ENCODE measurements at regions not wholly inside any gene's neighbourhood (a gene's known extent, or its start where the extent isn't known, plus 50 kb on each side); places are given as distances from the start of the nearest gene placed in this dataset.

DNA sequence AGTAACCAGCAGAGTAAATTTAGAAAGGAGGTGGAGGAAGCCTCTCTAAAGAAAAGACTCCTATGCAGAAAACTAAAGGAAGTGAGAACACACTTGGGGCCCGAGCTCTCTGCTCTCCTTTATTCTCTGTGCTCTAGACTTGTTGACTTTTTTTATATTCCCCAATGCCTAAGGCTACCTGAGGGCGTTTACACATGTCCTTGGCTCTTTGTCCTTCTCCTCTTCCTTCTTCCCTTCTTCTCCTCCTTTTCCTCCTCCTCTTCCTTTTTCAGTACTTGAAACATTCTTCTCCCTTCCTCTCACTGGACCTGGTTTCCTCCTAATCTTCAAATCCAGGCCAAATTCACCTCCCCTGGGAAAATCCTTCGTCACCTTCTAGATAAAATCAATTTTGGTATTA is 256.4 kb upstream of the TRPC7 start:
- TF ChIP-seq, protein P1, sequence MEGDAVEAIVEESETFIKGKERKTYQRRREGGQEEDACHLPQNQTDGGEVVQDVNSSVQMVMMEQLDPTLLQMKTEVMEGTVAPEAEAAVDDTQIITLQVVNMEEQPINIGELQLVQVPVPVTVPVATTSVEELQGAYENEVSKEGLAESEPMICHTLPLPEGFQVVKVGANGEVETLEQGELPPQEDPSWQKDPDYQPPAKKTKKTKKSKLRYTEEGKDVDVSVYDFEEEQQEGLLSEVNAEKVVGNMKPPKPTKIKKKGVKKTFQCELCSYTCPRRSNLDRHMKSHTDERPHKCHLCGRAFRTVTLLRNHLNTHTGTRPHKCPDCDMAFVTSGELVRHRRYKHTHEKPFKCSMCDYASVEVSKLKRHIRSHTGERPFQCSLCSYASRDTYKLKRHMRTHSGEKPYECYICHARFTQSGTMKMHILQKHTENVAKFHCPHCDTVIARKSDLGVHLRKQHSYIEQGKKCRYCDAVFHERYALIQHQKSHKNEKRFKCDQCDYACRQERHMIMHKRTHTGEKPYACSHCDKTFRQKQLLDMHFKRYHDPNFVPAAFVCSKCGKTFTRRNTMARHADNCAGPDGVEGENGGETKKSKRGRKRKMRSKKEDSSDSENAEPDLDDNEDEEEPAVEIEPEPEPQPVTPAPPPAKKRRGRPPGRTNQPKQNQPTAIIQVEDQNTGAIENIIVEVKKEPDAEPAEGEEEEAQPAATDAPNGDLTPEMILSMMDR (IDR thresholded peaks at IDR 0.05) = no peak
- no peak for TF ChIP-seq POLR2AphosphoS5 (IDR thresholded peaks at IDR 0.05)
- no peak for TF ChIP-seq POLR2A (IDR thresholded peaks at IDR 0.05)
